K562 (cell line): ENCODE measurements at regions not wholly inside any gene's neighbourhood (a gene's known extent, or its start where the extent isn't known, plus 50 kb on each side); places are given as distances from the start of the nearest gene placed in this dataset.

ENCODE experiments used
- CREB1 ChIP-seq, 2 experiments: sonication (generic) in 1 of 2; formaldehyde crosslinking in 1 of 2; IDR thresholded peaks; 2 replicates each; pipeline versions ENCODE4 v1.6.1 to v1.8.0; 2012 to 2022; ENCODE audit warnings: inconsistent platforms in 1 of 2, mild to moderate bottlenecking in 1 of 2, missing genetic modification reagents in 1 of 2, moderate library complexity in 1 of 2
- CSDE1 ChIP-seq, 2 experiments: fragments of 450-650 bp; IDR thresholded peaks; 2 replicates each; pipeline ENCODE4 v1.6.1; 2016; ENCODE audit warnings: mild to moderate bottlenecking in 1 of 2
- EP300 ChIP-seq: IDR thresholded peaks from 2 replicates; pipeline ENCODE4 v1.6.1; 2012; ENCODE audit warnings: low read length, improper control_type of control experiment
- NFIC ChIP-seq: fragments of 450-650 bp; IDR thresholded peaks from 2 replicates; pipeline ENCODE4 v1.6.1; 2017; ENCODE audit warnings: mild to moderate bottlenecking, inconsistent platforms
- POLR2A ChIP-seq: fragments of 450-650 bp; conservative IDR thresholded peaks from 2 replicates; pipeline ENCODE4 v1.6.1; 2016
- POLR2AphosphoS5 ChIP-seq: IDR thresholded peaks from 2 replicates; pipeline ENCODE4 v1.6.1; 2011; ENCODE audit warnings: mild to moderate bottlenecking, low read depth, low read length, moderate library complexity; ENCODE audit not compliant: control insufficient read depth, insufficient read depth
- SP1 ChIP-seq: sonication (generic); formaldehyde crosslinking; IDR thresholded peaks from 2 replicates; pipeline ENCODE4 v1.8.1; 2022; ENCODE audit warnings: mild to moderate bottlenecking, missing genetic modification reagents
- TF ChIP-seq, protein P1 (sequence below): sonication (generic); formaldehyde crosslinking; IDR thresholded peaks from 2 replicates; pipeline ENCODE4 v1.5.0; 2020; ENCODE audit warnings: missing genetic modification reagents
- TF ChIP-seq, protein P2 (sequence below), 3 experiments: IDR thresholded peaks in 2 of 3; conservative IDR thresholded peaks in 1 of 3; 2 replicates each; pipeline ENCODE4 v1.5.1; 2011 to 2012; ENCODE audit warnings: low read length in 3 of 3, mild to moderate bottlenecking in 3 of 3, control low read depth in 2 of 3, improper control_type of control experiment in 1 of 3, inconsistent platforms in 1 of 3, low read depth in 1 of 3, mixed read lengths in 1 of 3, moderate library complexity in 1 of 3; ENCODE audit not compliant: insufficient read depth in 2 of 3
- TF ChIP-seq, protein P3 (sequence below): fragments of 450-650 bp; IDR thresholded peaks from 2 replicates; pipeline ENCODE4 v1.6.1; 2017; ENCODE audit warnings: antibody characterized with exemption, mild to moderate bottlenecking
- TF ChIP-seq, protein P4 (sequence below): sonication (generic); formaldehyde crosslinking; IDR thresholded peaks from 2 replicates; pipeline ENCODE4 v1.8.0; 2022; ENCODE audit warnings: mild to moderate bottlenecking, low read depth, missing genetic modification reagents
- TF ChIP-seq, protein P5 (sequence below): IDR thresholded peaks from 3 replicates; pipeline ENCODE4 v1.6.1; 2011; ENCODE audit warnings: borderline replicate concordance, mild to moderate bottlenecking; ENCODE audit not compliant: insufficient read length, insufficient read depth

DNA sequence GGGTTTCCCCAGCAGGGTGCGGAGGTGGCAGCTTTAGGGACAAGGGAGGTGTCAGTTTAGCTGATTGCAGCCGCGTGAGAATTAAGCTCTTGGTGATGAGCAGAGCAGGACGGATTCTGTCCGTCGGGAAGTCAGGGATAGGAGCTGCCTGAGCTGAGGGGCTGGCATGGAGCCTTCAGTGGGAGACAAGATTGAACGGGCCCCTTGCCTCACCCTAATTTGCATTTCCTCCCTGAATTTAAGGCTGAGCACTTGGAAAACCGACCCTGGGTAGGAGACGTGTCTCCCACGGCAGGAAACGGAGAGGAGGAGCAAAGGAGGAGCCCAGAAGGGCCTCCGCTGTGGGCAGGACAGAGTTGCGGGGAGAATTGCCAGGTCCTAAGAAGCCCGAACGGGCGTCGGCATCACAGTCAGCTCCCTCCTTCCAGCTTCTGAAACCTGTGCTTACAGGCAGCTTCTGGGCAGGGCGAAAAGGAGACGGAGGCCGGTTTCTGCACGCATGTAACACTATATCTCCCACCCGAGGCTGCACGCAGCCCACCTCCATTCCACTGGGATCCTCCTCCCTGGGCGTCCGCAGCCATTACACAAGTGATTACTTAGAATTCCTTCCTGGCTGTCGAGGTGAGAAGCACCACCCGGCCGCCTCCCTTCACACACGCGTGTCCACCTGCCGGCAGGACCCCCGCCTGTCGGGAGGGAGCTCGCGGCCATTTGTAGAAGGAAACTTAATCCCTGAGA is 345.8 kb downstream of the BRD1 start:
- TF ChIP-seq, protein P1, sequence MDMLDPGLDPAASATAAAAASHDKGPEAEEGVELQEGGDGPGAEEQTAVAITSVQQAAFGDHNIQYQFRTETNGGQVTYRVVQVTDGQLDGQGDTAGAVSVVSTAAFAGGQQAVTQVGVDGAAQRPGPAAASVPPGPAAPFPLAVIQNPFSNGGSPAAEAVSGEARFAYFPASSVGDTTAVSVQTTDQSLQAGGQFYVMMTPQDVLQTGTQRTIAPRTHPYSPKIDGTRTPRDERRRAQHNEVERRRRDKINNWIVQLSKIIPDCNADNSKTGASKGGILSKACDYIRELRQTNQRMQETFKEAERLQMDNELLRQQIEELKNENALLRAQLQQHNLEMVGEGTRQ = no peak
- TF ChIP-seq, protein P2, sequence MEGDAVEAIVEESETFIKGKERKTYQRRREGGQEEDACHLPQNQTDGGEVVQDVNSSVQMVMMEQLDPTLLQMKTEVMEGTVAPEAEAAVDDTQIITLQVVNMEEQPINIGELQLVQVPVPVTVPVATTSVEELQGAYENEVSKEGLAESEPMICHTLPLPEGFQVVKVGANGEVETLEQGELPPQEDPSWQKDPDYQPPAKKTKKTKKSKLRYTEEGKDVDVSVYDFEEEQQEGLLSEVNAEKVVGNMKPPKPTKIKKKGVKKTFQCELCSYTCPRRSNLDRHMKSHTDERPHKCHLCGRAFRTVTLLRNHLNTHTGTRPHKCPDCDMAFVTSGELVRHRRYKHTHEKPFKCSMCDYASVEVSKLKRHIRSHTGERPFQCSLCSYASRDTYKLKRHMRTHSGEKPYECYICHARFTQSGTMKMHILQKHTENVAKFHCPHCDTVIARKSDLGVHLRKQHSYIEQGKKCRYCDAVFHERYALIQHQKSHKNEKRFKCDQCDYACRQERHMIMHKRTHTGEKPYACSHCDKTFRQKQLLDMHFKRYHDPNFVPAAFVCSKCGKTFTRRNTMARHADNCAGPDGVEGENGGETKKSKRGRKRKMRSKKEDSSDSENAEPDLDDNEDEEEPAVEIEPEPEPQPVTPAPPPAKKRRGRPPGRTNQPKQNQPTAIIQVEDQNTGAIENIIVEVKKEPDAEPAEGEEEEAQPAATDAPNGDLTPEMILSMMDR (IDR thresholded peaks at IDR 0.05 in 2 of 3, conservative IDR thresholded peaks at IDR 0.05 in 1 of 3; ENCODE audit: insufficient read depth in 2 of 3, low read depth in 1 of 3, low read length in 3 of 3) = no peak
- no peak for TF ChIP-seq EP300
- TF ChIP-seq, protein P3, sequence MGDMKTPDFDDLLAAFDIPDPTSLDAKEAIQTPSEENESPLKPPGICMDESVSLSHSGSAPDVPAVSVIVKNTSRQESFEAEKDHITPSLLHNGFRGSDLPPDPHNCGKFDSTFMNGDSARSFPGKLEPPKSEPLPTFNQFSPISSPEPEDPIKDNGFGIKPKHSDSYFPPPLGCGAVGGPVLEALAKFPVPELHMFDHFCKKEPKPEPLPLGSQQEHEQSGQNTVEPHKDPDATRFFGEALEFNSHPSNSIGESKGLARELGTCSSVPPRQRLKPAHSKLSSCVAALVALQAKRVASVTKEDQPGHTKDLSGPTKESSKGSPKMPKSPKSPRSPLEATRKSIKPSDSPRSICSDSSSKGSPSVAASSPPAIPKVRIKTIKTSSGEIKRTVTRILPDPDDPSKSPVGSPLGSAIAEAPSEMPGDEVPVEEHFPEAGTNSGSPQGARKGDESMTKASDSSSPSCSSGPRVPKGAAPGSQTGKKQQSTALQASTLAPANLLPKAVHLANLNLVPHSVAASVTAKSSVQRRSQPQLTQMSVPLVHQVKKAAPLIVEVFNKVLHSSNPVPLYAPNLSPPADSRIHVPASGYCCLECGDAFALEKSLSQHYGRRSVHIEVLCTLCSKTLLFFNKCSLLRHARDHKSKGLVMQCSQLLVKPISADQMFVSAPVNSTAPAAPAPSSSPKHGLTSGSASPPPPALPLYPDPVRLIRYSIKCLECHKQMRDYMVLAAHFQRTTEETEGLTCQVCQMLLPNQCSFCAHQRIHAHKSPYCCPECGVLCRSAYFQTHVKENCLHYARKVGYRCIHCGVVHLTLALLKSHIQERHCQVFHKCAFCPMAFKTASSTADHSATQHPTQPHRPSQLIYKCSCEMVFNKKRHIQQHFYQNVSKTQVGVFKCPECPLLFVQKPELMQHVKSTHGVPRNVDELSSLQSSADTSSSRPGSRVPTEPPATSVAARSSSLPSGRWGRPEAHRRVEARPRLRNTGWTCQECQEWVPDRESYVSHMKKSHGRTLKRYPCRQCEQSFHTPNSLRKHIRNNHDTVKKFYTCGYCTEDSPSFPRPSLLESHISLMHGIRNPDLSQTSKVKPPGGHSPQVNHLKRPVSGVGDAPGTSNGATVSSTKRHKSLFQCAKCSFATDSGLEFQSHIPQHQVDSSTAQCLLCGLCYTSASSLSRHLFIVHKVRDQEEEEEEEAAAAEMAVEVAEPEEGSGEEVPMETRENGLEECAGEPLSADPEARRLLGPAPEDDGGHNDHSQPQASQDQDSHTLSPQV = no peak
- TF ChIP-seq CREB1 (IDR thresholded peaks at IDR 0.05) = no peak
- no peak for TF ChIP-seq CREB1 (CRISPR knock-in tag; IDR thresholded peaks at IDR 0.05)
- TF ChIP-seq, protein P4, sequence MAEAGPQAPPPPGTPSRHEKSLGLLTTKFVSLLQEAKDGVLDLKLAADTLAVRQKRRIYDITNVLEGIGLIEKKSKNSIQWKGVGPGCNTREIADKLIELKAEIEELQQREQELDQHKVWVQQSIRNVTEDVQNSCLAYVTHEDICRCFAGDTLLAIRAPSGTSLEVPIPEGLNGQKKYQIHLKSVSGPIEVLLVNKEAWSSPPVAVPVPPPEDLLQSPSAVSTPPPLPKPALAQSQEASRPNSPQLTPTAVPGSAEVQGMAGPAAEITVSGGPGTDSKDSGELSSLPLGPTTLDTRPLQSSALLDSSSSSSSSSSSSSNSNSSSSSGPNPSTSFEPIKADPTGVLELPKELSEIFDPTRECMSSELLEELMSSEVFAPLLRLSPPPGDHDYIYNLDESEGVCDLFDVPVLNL (CRISPR knock-in tag) = no peak
- no peak for TF ChIP-seq SP1
- no peak for TF ChIP-seq POLR2A
- no peak for TF ChIP-seq NFIC
- no peak for TF ChIP-seq POLR2AphosphoS5
- TF ChIP-seq CSDE1 (IDR thresholded peaks at IDR 0.05) = no peak
- TF ChIP-seq, protein P5, sequence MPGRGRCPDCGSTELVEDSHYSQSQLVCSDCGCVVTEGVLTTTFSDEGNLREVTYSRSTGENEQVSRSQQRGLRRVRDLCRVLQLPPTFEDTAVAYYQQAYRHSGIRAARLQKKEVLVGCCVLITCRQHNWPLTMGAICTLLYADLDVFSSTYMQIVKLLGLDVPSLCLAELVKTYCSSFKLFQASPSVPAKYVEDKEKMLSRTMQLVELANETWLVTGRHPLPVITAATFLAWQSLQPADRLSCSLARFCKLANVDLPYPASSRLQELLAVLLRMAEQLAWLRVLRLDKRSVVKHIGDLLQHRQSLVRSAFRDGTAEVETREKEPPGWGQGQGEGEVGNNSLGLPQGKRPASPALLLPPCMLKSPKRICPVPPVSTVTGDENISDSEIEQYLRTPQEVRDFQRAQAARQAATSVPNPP = no peak
